GF-D8 (cell line): ENCODE measurements at regions not wholly inside any gene's neighbourhood (a gene's known extent, or its start where the extent isn't known, plus 50 kb on each side); places are given as distances from the start of the nearest gene placed in this dataset.
"Not testable (repeated sequence)": the region's sequence is repeated elsewhere in the genome, so short reads cannot be mapped to it uniquely, and the experiment has no call there.

ENCODE experiments used
- DNase-seq: peaks from one replicate; lab custom pipeline; 2025; lab: John Stamatoyannopoulos, UW

GRCh38 chrX:87236830-87237440 is 280.7 kb upstream of the KLHL4 start:
- no peak for DNase-seq

- no peak for DNase-seq
These were observed 252.1 kb upstream of the KLHL4 start for GRCh38 chrX:87265518-87265917.

- no peak for DNase-seq
These were observed 245.1 kb upstream of the KLHL4 start for GRCh38 chrX:87272491-87272890.

GRCh38 chrX:87299563-87300160 is 217.9 kb upstream of the KLHL4 start:
- DNase-seq: no peak

GRCh38 chrX:87310780-87311179 is 206.8 kb upstream of the KLHL4 start:
- DNase-seq: no peak

GRCh38 chrX:87327267-87327666 is 190.3 kb upstream of the KLHL4 start:
- DNase-seq: no peak

GRCh38 chrX:87337267-87337666 is 180.3 kb upstream of the KLHL4 start:
- DNase-seq: no peak

- DNase-seq: peak; percentile 22
These were observed 179.1 kb upstream of the KLHL4 start for GRCh38 chrX:87338510-87338909.

GRCh38 chrX:87370865-87371264 is 146.7 kb upstream of the KLHL4 start:
- no peak for DNase-seq

GRCh38 chrX:87374324-87374723 is 143.3 kb upstream of the KLHL4 start:
- no peak for DNase-seq

- DNase-seq: no peak
These were observed 140.7 kb upstream of the KLHL4 start for GRCh38 chrX:87376896-87377295.

GRCh38 chrX:87388381-87388780 is 129.2 kb upstream of the KLHL4 start:
- DNase-seq: no peak

- no peak for DNase-seq
These were observed 125.9 kb upstream of the KLHL4 start for GRCh38 chrX:87391742-87392141.

GRCh38 chrX:87392369-87392768 is 125.2 kb upstream of the KLHL4 start:
- DNase-seq: no peak

GRCh38 chrX:87397103-87397886 is 120.3 kb upstream of the KLHL4 start:
- no peak for DNase-seq

GRCh38 chrX:87402256-87402655 is 115.3 kb upstream of the KLHL4 start:
- no peak for DNase-seq

- no peak for DNase-seq
These were observed 114.1 kb upstream of the KLHL4 start for GRCh38 chrX:87403551-87403950.

- no peak for DNase-seq
These were observed 108.3 kb upstream of the KLHL4 start for GRCh38 chrX:87409113-87409841.

- DNase-seq: no peak
These were observed 92.0 kb upstream of the KLHL4 start for GRCh38 chrX:87425618-87426017.

- DNase-seq: no peak
These were observed 83.0 kb upstream of the KLHL4 start for GRCh38 chrX:87434618-87435017.

- not testable (repeated sequence) for DNase-seq
These were observed 69.0 kb upstream of the KLHL4 start for GRCh38 chrX:87448613-87449012.

GRCh38 chrX:87465757-87466156 is 51.8 kb upstream of the KLHL4 start:
- not testable (repeated sequence) for DNase-seq
